DOHH2 (cell line): ENCODE measurements at regions not wholly inside any gene's neighbourhood (a gene's known extent, or its start where the extent isn't known, plus 50 kb on each side); places are given as distances from the start of the nearest gene placed in this dataset.

ENCODE experiments used
- CTCF ChIP-seq: fragments of 200-600 bp; sonication (generic); IDR thresholded peaks from one replicate; pipeline ENCODE4 v1.5.1; 2014; ENCODE audit warnings: antibody characterized with exemption, mild to moderate bottlenecking, low read depth, low read length; ENCODE audit not compliant: poor library complexity, severe bottlenecking
- EZH2phosphoT487 ChIP-seq: fragments of 200-600 bp; sonication (generic); IDR thresholded peaks from 2 replicates; pipeline ENCODE4 v1.6.1; 2017; ENCODE audit warnings: borderline replicate concordance, mild to moderate bottlenecking, antibody characterized with exemption, low read length, moderate library complexity, mixed read lengths

- TF ChIP-seq CTCF (no peak), EZH2phosphoT487 (no peak)
These were observed 144.9 kb upstream of the SESN3 start for GRCh38 chr11:95375886-95376285.
